ENCODE measurements at regions not wholly inside any gene's neighbourhood (a gene's known extent, or its start where the extent isn't known, plus 50 kb on each side); places are given as distances from the start of the nearest gene placed in this dataset.

DNA sequence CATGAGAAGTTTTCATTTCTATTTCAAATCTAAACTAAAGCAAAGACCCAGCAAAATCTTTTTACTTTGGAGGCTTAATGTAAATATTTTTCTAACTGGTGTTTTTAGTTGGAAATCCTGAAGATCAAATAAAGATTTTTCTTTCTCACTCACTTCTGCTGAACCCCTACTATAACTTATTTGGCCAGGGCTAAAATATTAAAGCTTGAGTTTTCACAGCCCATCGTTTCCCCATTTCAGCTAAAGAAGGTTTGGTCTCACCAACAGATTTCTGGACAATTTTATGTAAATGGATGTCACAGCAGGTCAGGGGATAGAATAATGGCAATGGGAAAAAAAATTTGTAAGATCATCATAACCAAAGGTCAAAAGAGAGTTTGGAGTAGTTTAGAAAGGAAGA, 92.7 kb upstream of the DCN start:
- Histone ChIP-seq H3K9me3 (no peaks in the 10 kb centered on the region), H3K4me3 (no peak overlapping the region), H3K4me1 (peaks cover 0 to 12% of the 10 kb centered on the region in 2 donors), H3K27me3 (no peaks in the 10 kb centered on the region), H3K36me3 (no peaks in the 10 kb centered on the region), H3K27ac (peak overlapping the region; percentile 50 to 73)
- no peak for DNase-seq (ENCODE audit: low spot score)
- TF ChIP-seq, protein P1, sequence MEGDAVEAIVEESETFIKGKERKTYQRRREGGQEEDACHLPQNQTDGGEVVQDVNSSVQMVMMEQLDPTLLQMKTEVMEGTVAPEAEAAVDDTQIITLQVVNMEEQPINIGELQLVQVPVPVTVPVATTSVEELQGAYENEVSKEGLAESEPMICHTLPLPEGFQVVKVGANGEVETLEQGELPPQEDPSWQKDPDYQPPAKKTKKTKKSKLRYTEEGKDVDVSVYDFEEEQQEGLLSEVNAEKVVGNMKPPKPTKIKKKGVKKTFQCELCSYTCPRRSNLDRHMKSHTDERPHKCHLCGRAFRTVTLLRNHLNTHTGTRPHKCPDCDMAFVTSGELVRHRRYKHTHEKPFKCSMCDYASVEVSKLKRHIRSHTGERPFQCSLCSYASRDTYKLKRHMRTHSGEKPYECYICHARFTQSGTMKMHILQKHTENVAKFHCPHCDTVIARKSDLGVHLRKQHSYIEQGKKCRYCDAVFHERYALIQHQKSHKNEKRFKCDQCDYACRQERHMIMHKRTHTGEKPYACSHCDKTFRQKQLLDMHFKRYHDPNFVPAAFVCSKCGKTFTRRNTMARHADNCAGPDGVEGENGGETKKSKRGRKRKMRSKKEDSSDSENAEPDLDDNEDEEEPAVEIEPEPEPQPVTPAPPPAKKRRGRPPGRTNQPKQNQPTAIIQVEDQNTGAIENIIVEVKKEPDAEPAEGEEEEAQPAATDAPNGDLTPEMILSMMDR (IDR thresholded peaks at IDR 0.05) = no peak

DNA sequence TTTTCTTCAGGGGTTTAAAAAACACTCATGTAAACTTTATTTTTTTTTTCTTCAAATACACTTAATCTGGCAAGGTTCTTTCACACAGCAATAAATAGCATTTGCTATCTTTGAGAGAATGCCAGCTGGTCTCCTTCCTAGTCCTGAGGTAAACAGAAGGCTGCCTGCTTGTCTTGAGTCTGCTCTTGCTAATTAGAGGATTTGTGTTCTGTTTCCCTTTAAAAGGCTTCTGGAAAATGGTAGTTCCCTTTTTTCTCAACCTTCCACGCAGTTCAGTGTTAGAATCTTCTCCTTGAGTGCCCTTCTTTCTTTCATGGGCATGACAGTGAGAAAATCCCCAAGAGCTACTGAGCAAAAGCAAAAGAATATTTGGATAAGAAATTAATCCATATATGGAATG, 92.3 kb upstream of the DCN start:
- no peaks in the 10 kb centered on the region for H3K27me3 ChIP-seq
- H3K36me3 ChIP-seq = no peaks in the 10 kb centered on the region
- H3K9me3 ChIP-seq = no peaks in the 10 kb centered on the region
- H3K4me3 ChIP-seq = no peak overlapping the region
- peak overlapping the region; percentile 50 to 73 for H3K27ac ChIP-seq
- TF ChIP-seq, protein P1 (IDR thresholded peaks at IDR 0.05) = no peak
- H3K4me1 ChIP-seq = peaks cover 0 to 12% of the 10 kb centered on the region in 2 donors
- DNase-seq (ENCODE audit: low spot score) = no peak

DNA sequence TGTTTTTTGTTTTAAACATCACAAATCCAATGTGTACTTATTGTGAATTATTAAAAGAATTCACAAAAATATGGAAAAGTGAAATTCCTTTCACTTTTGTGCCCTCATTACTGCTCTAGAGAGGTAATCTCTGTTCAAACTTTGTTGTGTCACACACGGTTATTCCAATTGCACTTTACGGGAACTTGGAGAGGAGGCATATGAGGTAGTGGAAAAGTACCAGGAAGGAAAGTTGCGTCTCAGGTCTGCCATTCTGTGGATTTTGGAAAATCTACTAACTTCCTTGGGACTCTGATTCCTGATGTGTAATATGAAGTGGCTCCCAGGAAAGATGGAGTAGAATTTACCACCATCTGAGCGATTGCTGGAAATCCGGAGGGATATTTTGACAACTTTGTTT, 90.9 kb upstream of the DCN start:
- H3K27me3 ChIP-seq = no peaks in the 10 kb centered on the region
- no peak for DNase-seq (ENCODE audit: low spot score)
- peak overlapping the region; percentile 52 to 73 for H3K27ac ChIP-seq
- no peaks in the 10 kb centered on the region for H3K36me3 ChIP-seq
- TF ChIP-seq, protein P1 (IDR thresholded peaks at IDR 0.05) = no peak
- H3K9me3 ChIP-seq = no peaks in the 10 kb centered on the region
- H3K4me3 ChIP-seq = no peak overlapping the region
- peaks cover 0 to 12% of the 10 kb centered on the region in 2 donors for H3K4me1 ChIP-seq

DNA sequence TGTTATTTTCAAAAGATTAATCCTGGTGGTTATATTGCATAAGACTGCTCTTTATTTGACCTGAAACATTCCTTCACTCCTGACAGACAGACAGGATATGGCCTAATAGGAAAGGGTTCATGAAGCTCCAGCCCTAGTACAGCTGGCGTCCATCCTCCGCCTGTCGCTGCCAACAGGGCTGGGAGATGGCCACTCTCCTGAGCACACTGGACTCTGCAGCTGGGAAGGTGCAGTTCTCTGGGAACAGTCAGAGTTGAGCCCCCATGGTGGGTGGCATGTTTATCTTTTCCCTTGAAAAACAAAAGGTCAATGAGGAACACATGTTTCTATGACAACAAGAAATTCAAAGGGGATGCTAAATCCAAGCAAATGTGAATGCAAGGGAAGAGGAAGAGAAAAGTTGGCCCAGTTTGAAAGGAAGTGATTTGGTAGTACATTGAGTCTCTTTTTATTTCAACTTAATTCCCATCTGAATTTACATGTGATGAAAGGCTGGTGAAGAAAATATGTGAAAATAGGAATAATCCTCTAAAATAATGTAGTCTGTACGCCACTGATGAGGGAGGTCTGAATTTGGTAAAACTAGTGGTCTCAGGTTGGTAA, 89.9 kb upstream of the DCN start:
- TF ChIP-seq, protein P1 (IDR thresholded peaks at IDR 0.05) = no peak
- Histone ChIP-seq H3K9me3 (no peaks in the 10 kb centered on the region), H3K27me3 (no peaks in the 10 kb centered on the region), H3K27ac (peak overlapping the region; percentile 52 to 73), H3K4me1 (peaks cover 0 to 12% of the 10 kb centered on the region in 2 donors), H3K36me3 (no peaks in the 10 kb centered on the region), H3K4me3 (no peak overlapping the region)
- peak; percentile 76 for DNase-seq (ENCODE audit: low spot score)

DNA sequence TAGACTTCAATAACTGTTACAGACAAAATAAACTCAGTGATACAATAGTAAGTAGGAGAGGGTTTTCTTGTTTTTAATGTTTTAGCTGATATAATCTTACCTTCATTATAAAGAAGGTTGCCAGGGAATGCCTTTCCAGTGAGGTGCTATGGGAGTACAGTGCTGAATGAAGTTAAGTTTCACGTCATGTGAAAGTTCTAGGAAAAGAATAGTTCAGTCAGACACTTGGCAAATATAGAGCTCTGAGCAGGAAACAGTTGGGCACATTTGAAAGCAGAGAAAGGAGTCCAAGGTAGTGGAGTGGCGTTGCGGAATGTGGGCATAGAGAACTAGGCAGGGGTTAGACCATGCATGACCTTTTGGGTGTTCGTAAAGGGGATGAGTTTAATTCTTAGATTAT, 88.6 kb upstream of the DCN start:
- Histone ChIP-seq H3K4me3 (no peak overlapping the region), H3K27me3 (no peaks in the 10 kb centered on the region), H3K9me3 (no peaks in the 10 kb centered on the region), H3K36me3 (no peaks in the 10 kb centered on the region), H3K27ac (peak overlapping the region; percentile 52 to 73), H3K4me1 (peaks cover 0 to 12% of the 10 kb centered on the region in 2 donors)
- no peak for DNase-seq (ENCODE audit: low spot score)
- TF ChIP-seq, protein P1 (IDR thresholded peaks at IDR 0.05) = no peak

DNA sequence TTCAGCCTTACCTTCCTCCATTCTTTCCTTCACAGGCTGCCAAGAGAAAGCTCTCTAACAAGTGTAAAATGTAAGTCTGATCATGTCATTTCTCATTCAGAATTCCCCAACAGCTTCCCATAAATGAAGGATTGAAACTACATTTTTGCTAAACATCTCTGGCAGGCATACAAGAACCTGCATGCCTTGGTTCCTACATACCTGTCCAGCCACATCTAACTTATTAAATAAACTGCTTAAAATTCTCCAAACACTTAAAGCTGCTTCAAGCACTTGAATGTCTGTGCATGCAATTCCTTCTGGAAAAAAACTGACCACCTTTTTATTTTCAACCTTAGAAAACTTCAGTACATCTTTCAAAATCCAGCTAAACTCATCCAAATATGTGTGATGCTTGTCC, 84.4 kb upstream of the DCN start:
- no peaks in the 10 kb centered on the region for H3K36me3 ChIP-seq
- H3K27me3 ChIP-seq = no peaks in the 10 kb centered on the region
- peaks cover 0 to 7% of the 10 kb centered on the region in 2 donors for H3K4me1 ChIP-seq
- DNase-seq (ENCODE audit: low spot score) = no peak
- TF ChIP-seq, protein P1 (IDR thresholded peaks at IDR 0.05) = no peak
- no peak overlapping the region for H3K27ac ChIP-seq
- H3K4me3 ChIP-seq = no peak overlapping the region
- no peaks in the 10 kb centered on the region for H3K9me3 ChIP-seq

Data from right atrium auricular region (tissue), 2 donors.